ENCODE measurements at regions not wholly inside any gene's neighbourhood (a gene's known extent, or its start where the extent isn't known, plus 50 kb on each side); places are given as distances from the start of the nearest gene placed in this dataset.

DNA sequence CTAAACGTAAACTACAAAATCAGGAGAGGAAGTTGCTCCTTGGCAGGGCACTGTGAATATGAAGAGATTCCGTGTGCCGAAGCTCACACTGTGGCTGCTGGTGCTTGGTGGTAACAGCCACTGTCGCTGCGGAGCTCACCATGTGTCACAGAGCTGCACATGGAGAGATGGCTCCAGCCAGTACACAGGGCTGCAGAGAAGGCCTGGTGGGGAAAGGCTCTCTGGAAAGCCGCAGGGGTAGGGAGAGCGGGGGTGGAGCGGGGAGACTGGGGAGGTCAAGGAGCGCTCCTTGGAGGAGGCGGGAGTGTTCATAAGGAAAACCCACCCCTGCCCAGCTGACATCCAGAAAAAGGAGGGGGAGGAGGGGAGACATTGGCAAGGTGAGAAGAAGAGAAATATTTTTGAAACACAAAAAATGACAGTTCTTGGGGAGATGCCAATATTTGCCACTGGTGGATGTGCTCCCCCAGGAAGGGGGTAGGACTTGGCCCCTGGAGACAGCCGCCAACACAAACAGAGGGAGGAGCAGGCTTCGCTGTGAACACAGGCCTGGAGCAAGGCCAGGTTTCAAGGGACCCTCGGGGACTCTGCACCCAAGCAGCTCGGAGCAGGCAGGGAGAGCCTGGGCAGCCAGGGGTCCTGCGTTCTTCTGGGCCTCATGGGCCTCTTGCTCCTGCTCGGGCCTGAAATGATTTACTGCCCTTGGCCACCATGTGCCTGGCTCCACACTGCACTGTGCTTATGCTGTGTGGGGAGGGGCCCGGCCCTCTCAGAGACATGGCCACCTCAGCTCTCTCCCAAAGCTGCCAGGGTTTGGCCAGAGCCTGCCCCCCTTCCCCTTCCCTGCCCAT, 102.6 kb upstream of the GLI2 start:
- no peaks in the 10 kb centered on the region for H3K9me3 Mint-ChIP-seq
- ChIA-PET CTCF (no interaction called here), POLR2A (no interaction called here)
- ATAC-seq (ENCODE audit: poor library complexity) (no peak), DNase-seq (no peak)
- H3K36me3 Mint-ChIP-seq (ENCODE audit: low read depth): no peaks in the 10 kb centered on the region
- no peaks in the 10 kb centered on the region for H3K4me1 ChIP-seq (ENCODE audit: insufficient read depth, low read length)
- intact Hi-C loops (cut with DNase I, micrococcal nuclease): no loop called here
- peaks cover 6% of the 10 kb centered on the region for H3K27me3 Mint-ChIP-seq
- H3K4me3 Mint-ChIP-seq: no peak overlapping the region
- TF ChIP-seq, protein P1, sequence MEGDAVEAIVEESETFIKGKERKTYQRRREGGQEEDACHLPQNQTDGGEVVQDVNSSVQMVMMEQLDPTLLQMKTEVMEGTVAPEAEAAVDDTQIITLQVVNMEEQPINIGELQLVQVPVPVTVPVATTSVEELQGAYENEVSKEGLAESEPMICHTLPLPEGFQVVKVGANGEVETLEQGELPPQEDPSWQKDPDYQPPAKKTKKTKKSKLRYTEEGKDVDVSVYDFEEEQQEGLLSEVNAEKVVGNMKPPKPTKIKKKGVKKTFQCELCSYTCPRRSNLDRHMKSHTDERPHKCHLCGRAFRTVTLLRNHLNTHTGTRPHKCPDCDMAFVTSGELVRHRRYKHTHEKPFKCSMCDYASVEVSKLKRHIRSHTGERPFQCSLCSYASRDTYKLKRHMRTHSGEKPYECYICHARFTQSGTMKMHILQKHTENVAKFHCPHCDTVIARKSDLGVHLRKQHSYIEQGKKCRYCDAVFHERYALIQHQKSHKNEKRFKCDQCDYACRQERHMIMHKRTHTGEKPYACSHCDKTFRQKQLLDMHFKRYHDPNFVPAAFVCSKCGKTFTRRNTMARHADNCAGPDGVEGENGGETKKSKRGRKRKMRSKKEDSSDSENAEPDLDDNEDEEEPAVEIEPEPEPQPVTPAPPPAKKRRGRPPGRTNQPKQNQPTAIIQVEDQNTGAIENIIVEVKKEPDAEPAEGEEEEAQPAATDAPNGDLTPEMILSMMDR (IDR thresholded peaks at IDR 0.05): no peak
- H3K9me3 ChIP-seq (ENCODE audit: control insufficient read depth in 1 of 2, insufficient read depth in 1 of 2, low read length in 2 of 2): peaks cover 0 to 4% of the 10 kb centered on the region in 2 experiments
- no peak overlapping the region for H3K27ac ChIP-seq (ENCODE audit: low read depth in 1 of 2, low read length in 2 of 2)
- H3K27ac Mint-ChIP-seq: no peak overlapping the region
- H3K4me1 Mint-ChIP-seq (ENCODE audit: low read depth): no peaks in the 10 kb centered on the region
- peaks cover 0 to 3% of the 10 kb centered on the region in 2 experiments for H3K27me3 ChIP-seq (ENCODE audit: control insufficient read depth in 1 of 2, insufficient read depth in 2 of 2, low read length in 2 of 2)
- H3K4me3 ChIP-seq (ENCODE audit: low read length): no peak overlapping the region
- H3K36me3 ChIP-seq (ENCODE audit: insufficient read depth, low read length): no peaks in the 10 kb centered on the region

DNA sequence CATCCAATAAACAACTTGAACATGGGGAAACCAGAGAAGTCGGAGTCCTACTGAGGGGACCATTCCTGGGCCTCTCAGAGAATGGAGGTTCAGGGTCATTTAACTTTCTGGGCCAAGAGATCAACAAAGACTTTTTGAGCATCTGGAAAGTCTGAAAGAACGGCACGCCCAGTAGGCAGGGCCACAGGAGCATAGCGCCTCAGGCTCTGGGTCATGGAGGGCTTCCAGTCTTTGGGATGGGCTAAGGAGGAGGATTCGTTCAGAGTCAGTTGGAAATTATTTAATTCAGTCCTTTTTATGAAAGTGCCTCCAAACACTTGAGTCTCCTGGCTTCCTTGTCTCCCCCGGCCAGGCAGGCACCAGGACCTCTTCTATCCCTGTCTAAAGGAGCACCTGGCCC, 101.1 kb upstream of the GLI2 start:
- DNase-seq (no peak), ATAC-seq (ENCODE audit: poor library complexity) (no peak)
- Histone ChIP-seq H3K27me3 (ENCODE audit: control insufficient read depth in 1 of 2, insufficient read depth in 2 of 2, low read length in 2 of 2) (peaks cover 0 to 1% of the 10 kb centered on the region in 2 experiments), H3K36me3 (ENCODE audit: insufficient read depth, low read length) (no peaks in the 10 kb centered on the region), H3K9me3 (ENCODE audit: control insufficient read depth in 1 of 2, insufficient read depth in 1 of 2, low read length in 2 of 2) (peaks cover 0 to under 1% of the 10 kb centered on the region in 2 experiments), H3K27ac (ENCODE audit: low read depth in 1 of 2, low read length in 2 of 2) (no peak overlapping the region), H3K4me3 (ENCODE audit: low read length) (no peak overlapping the region), H3K4me1 (ENCODE audit: insufficient read depth, low read length) (no peaks in the 10 kb centered on the region)
- Mint-ChIP-seq H3K4me1 (ENCODE audit: low read depth) (no peaks in the 10 kb centered on the region), H3K9me3 (no peaks in the 10 kb centered on the region), H3K27me3 (peaks cover 6% of the 10 kb centered on the region), H3K4me3 (no peak overlapping the region), H3K27ac (no peak overlapping the region), H3K36me3 (ENCODE audit: low read depth) (no peaks in the 10 kb centered on the region)
- intact Hi-C loops (cut with DNase I, micrococcal nuclease): no loop called here
- TF ChIP-seq, protein P1 (IDR thresholded peaks at IDR 0.05): no peak
- CTCF ChIA-PET: no interaction called here
- POLR2A ChIA-PET: no interaction called here

DNA sequence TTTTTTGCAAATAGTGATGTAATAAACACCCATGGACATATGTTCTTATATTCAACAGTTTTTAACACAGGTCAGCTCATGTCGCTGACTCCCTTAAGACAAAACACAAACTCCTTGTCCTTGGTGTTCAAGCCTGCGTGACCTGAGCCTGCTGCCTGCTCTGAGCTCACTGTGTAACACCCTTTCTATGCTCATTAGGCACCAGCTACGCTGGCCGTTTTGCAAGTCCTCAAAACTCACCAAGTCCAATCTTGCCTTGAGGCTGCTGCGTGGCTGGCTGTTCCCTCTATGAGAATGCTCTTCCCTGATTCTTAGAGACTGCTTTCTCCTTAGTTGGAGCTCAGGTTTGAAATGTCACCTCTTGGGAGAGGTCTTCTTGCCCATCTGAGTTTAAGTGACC, 100.5 kb upstream of the GLI2 start:
- POLR2A ChIA-PET: no interaction called here

More for the DNA sequence above, 100.5 kb upstream of the GLI2 start:
- Histone ChIP-seq H3K4me1 (ENCODE audit: insufficient read depth, low read length) (no peaks in the 10 kb centered on the region), H3K4me3 (ENCODE audit: low read length) (no peak overlapping the region), H3K27me3 (ENCODE audit: control insufficient read depth in 1 of 2, insufficient read depth in 2 of 2, low read length in 2 of 2) (no peaks in the 10 kb centered on the region), H3K36me3 (ENCODE audit: insufficient read depth, low read length) (no peaks in the 10 kb centered on the region), H3K27ac (ENCODE audit: low read depth in 1 of 2, low read length in 2 of 2) (no peak overlapping the region), H3K9me3 (ENCODE audit: control insufficient read depth in 1 of 2, insufficient read depth in 1 of 2, low read length in 2 of 2) (no peaks in the 10 kb centered on the region)
- DNase-seq (no peak), ATAC-seq (ENCODE audit: poor library complexity) (no peak)
- no peaks in the 10 kb centered on the region for H3K36me3 Mint-ChIP-seq (ENCODE audit: low read depth)
- CTCF ChIA-PET: no interaction called here
- peaks cover 6% of the 10 kb centered on the region for H3K27me3 Mint-ChIP-seq
- H3K4me1 Mint-ChIP-seq (ENCODE audit: low read depth): no peaks in the 10 kb centered on the region
- TF ChIP-seq, protein P1 (IDR thresholded peaks at IDR 0.05): no peak
- no peaks in the 10 kb centered on the region for H3K9me3 Mint-ChIP-seq
- no peak overlapping the region for H3K4me3 Mint-ChIP-seq
- no peak overlapping the region for H3K27ac Mint-ChIP-seq
- intact Hi-C loops (cut with DNase I, micrococcal nuclease): no loop called here
